Pancreas (tissue), 10 donors: ENCODE measurements at regions not wholly inside any gene's neighbourhood (a gene's known extent, or its start where the extent isn't known, plus 50 kb on each side); places are given as distances from the start of the nearest gene placed in this dataset.

Source experiments
- ATAC-seq, 4 donors: fragments of 200-7000 bp; cut with Tn5 transposase; one replicate each; pipeline versions ENCODE4 v1.8.0 to v1.9.1; 2020; ENCODE audit warnings: mild to moderate bottlenecking in 4 of 4, moderate library complexity in 4 of 4
- DNase-seq, 6 donors: peaks; one replicate each; pipeline ENCODE4 v3.0.0-alpha.2; 2020
- FAIRE-seq: peaks from 2 replicates; lab custom pipeline; 2012; peaks lifted over from hg19 to GRCh38; lab: Jason Lieb, UNC
- H3K27ac ChIP-seq, 4 donors: fragments of 200-600 bp; sonication (generic); 1 replicate in 3 of 4; 2 replicates in 1 of 4; pipeline versions ENCODE4 v1.5.0 to v1.8.0; 2020
- H3K27me3 ChIP-seq, 4 donors: fragments of 200-600 bp; one replicate each; pipeline ENCODE4 v1.8.0; 2021
- H3K36me3 ChIP-seq, 3 donors: fragments of 200-600 bp; sonication (generic) in 1 of 3; one replicate each; pipeline versions ENCODE4 v1.5.0 to v1.8.0; 2020 to 2021
- H3K4me1 ChIP-seq, 3 donors: fragments of 200-600 bp; one replicate each; pipeline ENCODE4 v1.8.0; 2021
- H3K4me3 ChIP-seq, 4 donors: fragments of 200-600 bp; sonication (generic) in 2 of 4; one replicate each; pipeline versions ENCODE4 v1.5.0 to v1.8.0; 2020 to 2021
- H3K9me3 ChIP-seq, 4 donors: fragments of 200-600 bp; one replicate each; pipeline ENCODE4 v1.8.0; 2021
- CTCF ChIP-seq, 4 donors: fragments of 200-600 bp; sonication (generic) in 3 of 4; IDR thresholded peaks; one replicate each; pipeline versions ENCODE4 v1.5.0 to v1.8.0; 2021; ENCODE audit warnings: antibody characterized with exemption in 4 of 4
- WGBS, 2 donors: extraction: QIAGEN DNeasy Blood & Tissue Kit; methylation state at CpG; one replicate each; pipeline ENCODE4 v1.1.7; 2013; 5-methylcytosine and 5-hydroxymethylcytosine counted together
- intact Hi-C, 3 donors: fragments of 100-400 bp; cut with DNase I; formaldehyde crosslinking; loops; one replicate each; pipeline versions ENCODE4 v1.11.1 to v1.14.2; 2022
- donor health status: healthy with polysubstance abuse.
- donor health status: DM: no; HTN: no; CAD: no; lungs with moderate emphysema.
- donor health status: DM: no; HTN: no; CAD: no.
- donor health status: control.
- donor health status: control.
- donor health status: Bipolar disorder and iron deficiency.
- donor health status: DM: yes; HTN: yes; CAD: no.
- donor health status: DM: no; HTN: no; CAD: no.
- donor health status: DM: no; HTN: no; CAD: no.
- donor health status: DM: yes; HTN: yes; CAD: no.

- Histone ChIP-seq H3K4me3 (no peak overlapping the region), H3K27ac (peak overlapping the region in 2 of 4 donors; percentile 34 to 71), H3K9me3 (no peaks in the 10 kb centered on the region), H3K36me3 (no peaks in the 10 kb centered on the region), H3K27me3 (no peaks in the 10 kb centered on the region), H3K4me1 (peaks cover 0 to 46% (median 29%) of the 10 kb centered on the region in 3 donors)
- peak; percentile 49 to 73 (median 64) for ATAC-seq
- TF ChIP-seq CTCF (IDR thresholded peaks at IDR 0.05) = no peak
- DNase-seq = no peak
- 15 to 18% methylated on average over 4 of the region's 4 CpGs for WGBS, 2 donors
- FAIRE-seq = no peak
- intact Hi-C loops = no loop called here
Observed at GRCh38 chr7:131011976-131012375, 278.0 kb upstream of the KLF14 start.

GRCh38 chr7:131012477-131013031 lies 278.5 kb upstream of the KLF14 start:
- WGBS, 2 donors = 90 to 92% methylated on average over 7 of the region's 7 CpGs
- intact Hi-C loops = no loop called here
- Histone ChIP-seq H3K4me3 (no peak overlapping the region), H3K9me3 (no peaks in the 10 kb centered on the region), H3K27ac (peak overlapping the region in 2 of 4 donors; percentile 34 to 71), H3K36me3 (no peaks in the 10 kb centered on the region), H3K4me1 (peaks cover 0 to 42% (median 24%) of the 10 kb centered on the region in 3 donors), H3K27me3 (no peaks in the 10 kb centered on the region)
- no peak for TF ChIP-seq CTCF (IDR thresholded peaks at IDR 0.05)
- ATAC-seq (peak in 2 of 4 donors; percentile 7 to 13), DNase-seq (no peak), FAIRE-seq (no peak)

GRCh38 chr7:131013716-131014115 lies 279.7 kb upstream of the KLF14 start:
- FAIRE-seq (no peak), DNase-seq (no peak), ATAC-seq (no peak)
- Histone ChIP-seq H3K4me1 (peaks cover 0 to 32% (median 14%) of the 10 kb centered on the region in 3 donors), H3K27me3 (no peaks in the 10 kb centered on the region), H3K27ac (no peak overlapping the region), H3K4me3 (no peak overlapping the region), H3K36me3 (no peaks in the 10 kb centered on the region), H3K9me3 (no peaks in the 10 kb centered on the region)
- intact Hi-C loops = no loop called here
- 94 to 97% methylated on average over 11 of the region's 11 CpGs for WGBS, 2 donors
- no peak for TF ChIP-seq CTCF (IDR thresholded peaks at IDR 0.05)

- Histone ChIP-seq H3K36me3 (no peaks in the 10 kb centered on the region), H3K9me3 (no peaks in the 10 kb centered on the region), H3K27ac (no peak overlapping the region), H3K4me3 (no peak overlapping the region), H3K27me3 (no peaks in the 10 kb centered on the region), H3K4me1 (peaks cover 0 to 29% (median 20%) of the 10 kb centered on the region in 3 donors)
- FAIRE-seq (no peak), DNase-seq (no peak), ATAC-seq (no peak)
- no peak for TF ChIP-seq CTCF (IDR thresholded peaks at IDR 0.05)
- intact Hi-C loops = no loop called here
- WGBS, 2 donors = 88 to 96% methylated on average over 7 of the region's 7 CpGs
Observed at GRCh38 chr7:131014906-131015656, 281.1 kb upstream of the KLF14 start.

- ATAC-seq (no peak), FAIRE-seq (no peak), DNase-seq (no peak)
- Histone ChIP-seq H3K9me3 (no peaks in the 10 kb centered on the region), H3K27ac (no peak overlapping the region), H3K36me3 (no peaks in the 10 kb centered on the region), H3K27me3 (no peaks in the 10 kb centered on the region), H3K4me1 (peaks cover 0 to 31% (median 20%) of the 10 kb centered on the region in 3 donors), H3K4me3 (no peak overlapping the region)
- intact Hi-C loops = no loop called here
- WGBS, 2 donors = 59 to 71% methylated on average over 3 of the region's 3 CpGs
- TF ChIP-seq CTCF (IDR thresholded peaks at IDR 0.05) = no peak
Observed at GRCh38 chr7:131015657-131015958, 281.6 kb upstream of the KLF14 start.
